Stimulated activated CD8-positive, alpha-beta memory T cell treated with anti-CD3 and anti-CD28 coated beads, Interleukin-7, amount 100 ng/mL, for 24 hours (primary cell): ENCODE measurements at regions not wholly inside any gene's neighbourhood (a gene's known extent, or its start where the extent isn't known, plus 50 kb on each side); places are given as distances from the start of the nearest gene placed in this dataset.
"Not testable (repeated sequence)": the region's sequence is repeated elsewhere in the genome, so short reads cannot be mapped to it uniquely, and the experiment has no call there.

Source experiments
- DNase-seq: peaks from one replicate; pipeline ENCODE4 v3.0.0-alpha.2; 2020; ENCODE audit warnings: low read depth

- DNase-seq = no peak
Observed at GRCh38 chr5:123945548-123945947, 433.6 kb downstream of the CSNK1G3 start.

GRCh38 chr5:123943151-123943550, 431.2 kb downstream of the CSNK1G3 start:
- DNase-seq = no peak

- no peak for DNase-seq
Observed at GRCh38 chr5:123940416-123940815, 428.4 kb downstream of the CSNK1G3 start.

- DNase-seq = no peak
Observed at GRCh38 chr5:123937230-123937629, 425.3 kb downstream of the CSNK1G3 start.

GRCh38 chr5:123936548-123936947, 424.6 kb downstream of the CSNK1G3 start:
- DNase-seq = no peak

- not testable (repeated sequence) for DNase-seq
Observed at GRCh38 chr5:123933812-123934211, 421.8 kb downstream of the CSNK1G3 start.

GRCh38 chr5:123929055-123929474, 417.1 kb downstream of the CSNK1G3 start:
- DNase-seq = no peak

GRCh38 chr5:123928401-123928800, 416.4 kb downstream of the CSNK1G3 start:
- DNase-seq = no peak

- no peak for DNase-seq
Observed at GRCh38 chr5:123921193-123921592, 409.2 kb downstream of the CSNK1G3 start.

GRCh38 chr5:123916345-123917121, 404.6 kb downstream of the CSNK1G3 start:
- no peak for DNase-seq

GRCh38 chr5:123914333-123914732, 402.4 kb downstream of the CSNK1G3 start:
- DNase-seq = no peak

GRCh38 chr5:123907349-123907748, 395.4 kb downstream of the CSNK1G3 start:
- no peak for DNase-seq

- no peak for DNase-seq
Observed at GRCh38 chr5:123906698-123907295, 394.8 kb downstream of the CSNK1G3 start.

GRCh38 chr5:123885081-123885480, 373.1 kb downstream of the CSNK1G3 start:
- DNase-seq = no peak

- no peak for DNase-seq
Observed at GRCh38 chr5:123882965-123883345, 371.0 kb downstream of the CSNK1G3 start.

GRCh38 chr5:123882319-123882964, 370.5 kb downstream of the CSNK1G3 start:
- no peak for DNase-seq

GRCh38 chr5:123881759-123882244, 369.8 kb downstream of the CSNK1G3 start:
- no peak for DNase-seq

- DNase-seq = no peak
Observed at GRCh38 chr5:123880875-123881274, 368.9 kb downstream of the CSNK1G3 start.

- no peak for DNase-seq
Observed at GRCh38 chr5:123879071-123879470, 367.1 kb downstream of the CSNK1G3 start.

GRCh38 chr5:123876276-123876790, 364.4 kb downstream of the CSNK1G3 start:
- DNase-seq = no peak

GRCh38 chr5:123875561-123876275, 363.7 kb downstream of the CSNK1G3 start:
- DNase-seq = no peak

- no peak for DNase-seq
Observed at GRCh38 chr5:123874600-123875201, 362.7 kb downstream of the CSNK1G3 start.
